HG03442 (cell line): ENCODE measurements at regions not wholly inside any gene's neighbourhood (a gene's known extent, or its start where the extent isn't known, plus 50 kb on each side); places are given as distances from the start of the nearest gene placed in this dataset.
"Not testable (repeated sequence)": the region's sequence is repeated elsewhere in the genome, so short reads cannot be mapped to it uniquely, and the experiment has no call there.

Source experiments
- ATAC-seq: cut with Tn5 transposase; IDR thresholded peaks from one replicate; pipeline ENCODE4 v1.9.1; 2021; ENCODE audit warnings: mild to moderate bottlenecking, moderate library complexity; ENCODE audit not compliant: unreplicated experiment

DNA sequence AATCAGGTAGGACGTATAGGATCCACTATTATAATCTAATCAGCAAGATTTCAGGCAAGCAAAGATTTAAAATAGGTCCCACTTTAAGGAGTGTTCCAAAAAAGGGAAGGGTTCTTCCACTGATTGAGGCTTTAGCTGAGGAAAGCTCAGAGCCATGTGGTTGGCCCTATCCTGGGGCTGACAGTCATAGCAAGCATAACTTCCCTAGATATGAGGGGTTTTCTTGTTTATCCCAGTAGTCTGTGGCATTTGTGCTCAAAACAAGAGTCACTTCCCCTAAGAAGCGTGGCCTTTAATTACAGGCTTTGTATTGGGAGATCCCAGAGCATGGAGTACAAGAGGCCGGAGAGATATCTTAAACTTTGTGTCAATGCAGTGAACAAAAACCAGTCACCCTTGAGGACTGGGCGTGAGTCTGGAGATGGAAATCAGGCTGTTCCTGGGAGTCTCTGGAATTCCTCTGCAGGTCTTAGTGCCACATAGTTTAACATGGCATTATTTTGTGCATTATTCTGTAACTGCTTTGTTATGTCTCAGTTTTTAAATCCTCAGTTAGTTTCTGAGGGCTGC lies 136.9 kb upstream of the FBXO11 start:
- no peak for ATAC-seq

DNA sequence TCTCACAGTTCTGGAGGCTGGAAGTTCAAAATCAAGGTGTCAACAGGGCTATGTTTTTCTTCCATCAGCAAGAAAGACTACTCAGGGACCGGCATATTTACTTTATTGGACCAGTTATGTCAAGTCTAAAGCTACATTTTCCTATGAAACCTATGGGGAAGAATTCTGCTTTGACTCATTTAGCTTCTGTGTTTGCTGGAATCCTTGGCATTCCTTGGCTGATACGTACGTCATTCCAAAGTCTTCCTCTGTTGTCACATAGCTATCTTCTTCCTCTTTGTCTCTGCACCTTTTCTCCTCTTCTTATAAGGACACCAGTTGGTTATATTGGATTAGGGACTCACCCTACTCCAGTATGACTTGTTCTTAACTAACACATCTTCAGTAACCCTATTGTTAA lies 137.4 kb upstream of the FBXO11 start:
- ATAC-seq = no peak

DNA sequence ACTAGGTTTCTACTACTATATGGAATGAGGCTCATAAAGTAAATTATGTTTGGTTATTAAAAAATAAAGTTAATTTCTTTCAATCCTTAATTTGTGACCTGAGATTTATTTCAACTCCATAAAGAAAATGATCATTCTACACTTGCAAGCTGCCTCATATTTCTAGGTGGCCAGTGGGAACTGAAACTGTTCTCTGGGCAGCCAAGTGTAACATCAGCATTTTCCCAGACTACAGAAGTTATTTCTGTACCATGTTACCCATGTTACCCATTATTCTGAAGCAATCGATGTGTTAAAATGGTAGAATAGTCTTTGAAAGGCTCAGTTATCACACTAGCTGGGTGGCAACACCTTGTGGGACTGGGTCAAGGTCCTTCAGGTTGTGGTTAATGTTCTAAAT lies 139.3 kb upstream of the FBXO11 start:
- ATAC-seq = no peak

DNA sequence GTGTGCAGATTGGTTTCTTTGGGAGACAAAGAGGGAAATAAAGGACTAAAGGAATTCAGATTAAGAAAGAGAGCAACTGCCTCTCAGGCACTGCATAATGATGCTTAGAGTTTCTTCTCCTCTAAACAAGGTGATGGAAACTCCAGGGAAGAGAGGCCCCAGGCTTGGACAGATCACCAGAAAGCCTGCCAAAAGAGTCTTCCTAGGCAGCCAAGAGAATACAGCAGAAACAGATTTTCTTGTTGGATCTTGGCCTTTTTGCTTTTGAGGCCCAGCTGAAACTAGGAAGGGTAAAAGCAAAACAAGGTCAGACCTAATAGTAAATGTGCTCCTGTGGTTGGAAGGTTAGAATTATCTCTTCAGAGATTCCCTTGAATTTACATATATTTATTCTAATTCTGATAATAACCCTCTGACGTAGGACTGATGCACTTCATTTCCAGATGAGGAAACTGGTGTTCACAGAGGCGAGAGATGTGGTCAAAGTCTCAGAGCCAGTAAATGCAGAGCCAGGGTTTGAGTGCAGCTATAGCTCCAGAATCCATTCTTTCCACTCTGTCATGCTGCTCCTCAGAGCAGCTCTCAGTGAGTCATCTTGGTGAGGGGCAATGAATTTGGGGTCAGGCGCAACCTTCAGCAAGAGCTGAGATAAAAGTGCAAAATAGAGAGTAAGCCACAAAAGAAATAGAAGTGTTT lies 142.3 kb upstream of the FBXO11 start:
- ATAC-seq = no peak

DNA sequence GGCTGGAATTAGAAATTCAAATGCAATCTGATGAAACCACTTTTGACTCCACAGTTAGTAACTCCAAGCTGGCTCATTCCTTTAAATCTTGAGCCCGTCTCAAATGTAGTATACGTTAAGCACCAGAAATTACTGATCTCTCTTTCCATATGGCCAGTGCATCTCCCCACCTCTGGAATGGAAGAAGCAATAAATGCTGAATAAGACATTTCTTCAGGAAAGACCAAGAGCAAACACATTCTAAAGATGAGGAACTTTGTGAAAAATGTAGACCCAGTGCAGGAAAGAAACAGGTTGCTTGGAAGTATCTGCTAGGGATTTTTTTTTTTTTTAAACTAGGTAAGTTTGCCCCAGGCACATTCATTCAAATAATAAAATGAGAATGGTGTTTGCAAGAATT lies 143.1 kb upstream of the FBXO11 start:
- no peak for ATAC-seq

DNA sequence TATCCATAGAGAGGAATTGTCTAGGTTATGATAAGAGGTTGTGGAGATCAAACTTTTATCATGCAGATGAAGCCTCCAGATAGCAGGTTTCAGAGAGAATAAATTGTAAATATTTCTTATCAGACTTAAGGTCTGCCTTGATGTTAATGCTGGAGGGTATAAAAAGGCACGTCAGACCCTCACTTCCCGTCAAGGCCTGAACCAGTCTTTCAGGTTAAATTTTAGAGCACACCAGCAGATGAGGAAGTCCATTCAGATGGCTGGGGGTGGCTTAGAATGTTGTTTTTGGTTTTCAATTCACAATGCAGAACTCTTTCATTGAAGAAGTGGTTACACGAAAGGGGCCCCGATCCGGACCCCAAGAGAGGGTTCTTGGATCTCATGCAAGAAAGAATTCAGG lies 144.4 kb upstream of the FBXO11 start:
- no peak for ATAC-seq

DNA sequence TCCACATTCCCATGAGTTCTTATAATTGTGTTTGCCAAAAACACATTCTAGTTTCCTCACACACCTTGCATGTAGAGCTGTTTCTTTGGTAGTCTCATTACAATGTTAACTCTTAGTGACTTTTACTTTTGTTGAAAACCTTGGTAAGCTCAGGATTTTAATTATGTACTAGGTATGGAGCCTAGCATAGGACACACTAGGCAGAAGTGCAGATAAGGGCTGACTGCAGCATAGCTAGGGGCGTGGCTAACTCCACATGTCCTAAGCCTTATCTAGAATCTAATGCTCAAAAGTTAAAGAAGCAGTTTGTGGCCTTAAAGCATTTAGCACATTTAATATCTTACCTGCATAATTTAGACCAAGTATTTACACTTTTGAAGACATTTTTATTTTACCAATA lies 153.7 kb upstream of the FBXO11 start:
- no peak for ATAC-seq

DNA sequence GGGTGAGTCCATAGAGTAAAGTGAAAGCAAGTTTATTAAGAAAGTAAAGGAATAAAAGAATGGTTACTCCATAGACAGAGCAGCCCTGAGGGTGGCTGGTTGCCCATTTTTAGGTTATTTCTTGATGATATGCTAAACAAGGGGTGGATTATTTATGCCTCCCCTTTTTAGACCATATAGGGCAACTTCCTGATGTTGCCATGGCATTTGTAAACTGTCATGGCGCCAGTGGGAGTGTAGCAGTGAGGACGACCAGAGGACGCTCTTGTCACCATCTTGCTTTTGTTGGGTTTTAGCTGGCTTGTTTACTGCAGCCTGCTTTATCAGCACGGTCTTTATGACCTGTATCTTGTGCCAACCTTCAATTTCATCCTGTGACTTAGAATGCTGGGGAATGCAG lies 155.4 kb upstream of the FBXO11 start:
- ATAC-seq = not testable (repeated sequence)

DNA sequence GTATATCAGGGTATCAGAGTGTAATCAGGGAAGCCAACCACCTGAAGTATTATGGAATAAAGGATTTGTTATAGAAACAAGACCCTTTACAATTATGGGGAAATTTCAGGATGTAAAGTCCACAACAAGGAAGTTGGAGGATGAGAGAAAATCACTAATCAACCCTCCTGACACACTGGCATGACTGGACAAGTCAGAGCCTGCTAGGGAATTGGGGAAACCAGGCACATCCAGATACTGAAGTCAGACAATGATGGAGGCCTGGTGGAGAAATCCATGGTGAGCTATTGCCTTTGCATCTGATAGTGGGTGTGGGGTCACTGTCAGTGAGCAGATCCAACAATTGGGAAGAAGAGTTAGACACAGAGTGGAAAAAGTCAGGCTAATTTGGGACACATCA lies 158.8 kb upstream of the FBXO11 start:
- ATAC-seq = no peak

DNA sequence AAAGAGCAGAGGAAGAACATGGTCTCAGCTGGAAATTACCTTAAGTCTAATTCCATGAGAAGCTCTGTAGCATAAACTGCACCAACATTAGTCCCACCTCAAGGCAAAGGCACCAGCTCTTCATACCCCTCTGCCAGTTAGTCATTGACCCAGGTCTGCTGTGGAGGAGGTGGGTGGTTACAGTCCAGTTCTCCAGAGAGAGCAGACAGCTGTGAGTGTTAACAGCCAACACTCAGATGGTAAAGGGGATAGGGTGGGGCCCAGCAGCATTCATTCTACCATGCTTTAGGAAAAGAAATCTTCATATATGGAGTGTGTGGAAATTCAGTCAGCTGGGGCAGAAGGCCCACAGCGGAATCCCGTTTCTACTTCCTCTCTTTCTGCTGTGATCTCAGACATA lies 159.7 kb upstream of the FBXO11 start:
- ATAC-seq = no peak

DNA sequence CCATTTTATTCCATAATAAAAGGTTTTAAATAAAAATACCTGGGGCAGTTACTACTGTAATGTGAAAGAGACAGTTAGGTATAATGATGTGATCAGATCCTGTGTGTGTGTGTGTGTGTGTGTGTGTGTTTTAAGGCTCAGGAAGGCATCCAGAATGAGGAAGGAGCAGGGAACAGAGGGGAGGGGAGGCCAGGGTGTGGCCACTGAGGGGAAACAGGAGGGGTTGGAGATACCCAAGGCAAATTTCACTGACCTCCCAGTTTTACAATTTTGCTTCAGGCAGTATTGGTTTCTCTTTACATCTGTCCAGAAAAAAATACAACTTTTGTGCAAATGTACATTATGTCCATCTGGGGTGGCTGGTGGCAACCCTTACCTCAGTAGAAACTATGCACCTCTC lies 163.5 kb upstream of the FBXO11 start:
- no peak for ATAC-seq

DNA sequence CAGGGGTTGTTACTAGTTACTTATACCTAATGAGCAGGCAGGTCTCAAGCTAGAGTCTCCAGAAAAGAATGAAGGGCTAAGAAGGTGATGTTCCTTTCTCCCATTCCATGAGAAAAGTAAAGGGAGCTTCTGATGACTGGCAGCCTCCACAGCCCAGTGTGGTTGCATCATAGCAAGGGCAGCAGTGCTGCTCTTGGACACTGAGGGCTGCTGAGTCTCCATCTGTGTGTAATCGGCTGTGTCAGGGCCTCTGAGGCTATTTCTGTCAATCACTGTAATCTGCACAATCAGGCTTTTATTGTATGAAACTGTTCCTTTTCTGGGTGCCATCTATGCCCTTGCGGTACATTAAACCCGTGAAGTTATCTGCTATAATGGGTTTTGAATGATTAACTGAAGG lies 164.1 kb upstream of the FBXO11 start:
- ATAC-seq = no peak

DNA sequence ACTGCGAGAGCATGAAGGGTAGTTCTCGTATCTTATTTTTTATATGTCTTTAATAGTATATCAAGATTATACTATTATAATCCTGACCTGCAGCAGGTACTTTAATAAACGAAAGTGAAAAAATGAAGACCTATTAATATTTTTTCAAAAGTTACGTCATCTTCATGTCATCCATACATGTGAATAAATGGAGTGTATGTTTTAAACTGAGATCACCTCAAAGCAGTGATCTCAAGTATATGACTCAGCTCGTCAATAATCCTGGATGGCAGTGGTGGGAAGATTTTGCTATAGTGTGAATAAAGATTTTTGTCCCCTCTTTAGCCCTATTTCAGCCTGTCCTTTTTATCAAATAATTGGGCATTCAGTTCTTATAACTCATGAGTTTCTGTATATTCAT lies 166.3 kb upstream of the FBXO11 start:
- ATAC-seq = no peak

DNA sequence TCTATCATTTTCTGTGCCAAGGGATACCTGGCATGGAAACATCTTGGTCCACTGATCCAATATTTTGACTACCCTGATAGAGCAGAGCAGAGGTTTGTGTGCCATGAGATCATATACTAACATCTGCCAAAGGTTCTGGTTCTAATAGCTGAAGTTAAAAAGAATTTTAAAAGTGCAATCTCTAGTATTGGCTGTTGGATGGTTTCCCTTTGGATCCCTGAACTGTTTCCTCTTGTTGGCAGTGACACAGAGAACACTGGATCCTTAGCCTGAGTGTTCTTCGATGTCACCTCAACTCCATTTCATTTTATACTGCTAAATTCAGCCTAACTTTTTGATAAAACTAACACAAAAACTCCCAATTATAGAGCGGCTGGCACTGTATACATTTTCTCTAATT lies 169.3 kb upstream of the FBXO11 start:
- no peak for ATAC-seq

DNA sequence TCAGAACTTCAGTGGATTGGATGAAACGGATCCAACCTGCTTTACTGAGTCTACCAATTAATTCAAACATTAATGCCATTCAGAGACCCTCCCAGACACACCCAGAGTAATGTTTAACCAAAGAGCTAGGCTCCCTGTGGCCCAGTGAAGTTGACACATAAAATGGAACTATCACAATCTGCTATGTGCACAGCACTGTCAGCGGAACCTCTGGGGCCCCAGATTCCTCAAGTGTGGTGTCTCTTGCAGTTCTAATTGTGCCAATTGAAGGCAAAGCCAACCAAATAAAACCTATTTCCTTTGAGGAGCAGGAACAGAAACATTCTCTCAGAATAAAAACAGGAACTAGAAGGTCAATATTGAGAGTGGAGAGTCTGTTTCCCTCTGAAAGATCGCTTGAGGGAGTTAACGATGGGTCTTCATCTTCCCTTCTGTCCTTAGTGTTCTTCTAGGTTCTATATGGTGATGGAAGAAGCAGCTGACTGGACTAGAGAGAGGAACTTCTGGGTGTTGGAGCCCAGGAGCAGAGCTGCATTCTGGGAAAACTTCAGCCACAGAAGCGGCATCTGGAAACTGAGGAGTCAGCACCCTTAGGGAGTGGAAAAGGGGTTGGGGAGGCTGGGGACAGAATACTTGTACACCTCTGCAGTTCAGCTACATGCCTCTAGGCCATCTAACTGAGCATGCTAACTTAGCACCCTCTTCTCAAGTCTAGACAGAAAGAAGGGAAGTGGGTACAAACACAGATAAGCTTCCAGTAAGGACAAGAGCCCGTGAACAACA lies 174.4 kb upstream of the FBXO11 start:
- no peak for ATAC-seq

DNA sequence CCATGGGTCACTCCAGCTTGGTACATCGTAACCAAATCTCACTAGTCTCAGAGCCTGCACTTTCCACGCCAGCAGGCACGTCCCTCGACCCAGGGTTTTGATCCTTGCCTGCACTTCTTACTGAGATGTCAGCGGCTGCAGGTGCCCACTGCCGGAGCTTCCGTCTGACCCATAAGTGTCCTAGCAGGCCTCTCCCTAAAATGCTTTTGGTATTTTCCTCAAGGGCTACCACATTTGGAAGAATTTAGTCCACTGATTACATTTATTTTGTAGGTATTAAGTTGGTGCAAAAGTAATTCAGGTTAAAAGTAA lies 175.0 kb upstream of the FBXO11 start:
- no peak for ATAC-seq

DNA sequence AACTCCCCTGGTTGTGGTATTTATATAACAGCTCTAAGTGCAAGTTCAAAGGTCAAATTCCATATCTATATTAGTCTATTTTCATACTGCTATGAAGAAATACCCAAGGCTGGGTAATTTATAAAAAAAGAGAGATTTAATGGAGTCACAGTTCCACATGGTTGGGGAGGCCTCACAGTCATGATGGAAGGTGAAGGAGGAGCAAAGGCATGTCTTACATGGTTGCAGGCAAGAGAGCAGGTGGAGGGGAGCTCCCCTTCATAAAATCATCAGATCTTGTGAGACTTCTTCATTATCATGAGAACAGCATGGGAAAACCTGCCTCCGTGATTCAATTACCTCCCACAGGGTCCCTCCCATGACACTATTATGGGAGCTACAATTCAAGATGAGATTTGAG lies 179.6 kb upstream of the FBXO11 start:
- ATAC-seq = no peak

DNA sequence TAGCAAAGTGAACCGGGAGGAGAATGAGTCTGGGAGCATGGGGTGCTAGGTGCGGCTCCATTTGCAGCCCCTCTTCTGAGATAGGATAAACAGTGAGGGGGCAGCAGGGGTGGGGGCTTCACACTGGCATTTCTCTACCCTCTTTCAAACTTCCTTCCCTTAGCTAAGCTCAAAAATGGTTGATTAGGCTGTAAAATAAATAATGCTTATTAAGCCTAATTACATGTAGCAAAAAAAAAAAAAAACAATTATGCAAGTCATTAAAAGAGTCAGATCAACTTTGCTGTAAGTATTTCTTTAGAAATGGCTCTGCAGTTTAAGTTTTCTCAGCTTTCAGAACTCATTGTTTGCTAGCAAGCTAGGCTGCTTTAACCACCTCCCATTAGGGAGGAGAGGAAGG lies 182.7 kb upstream of the FBXO11 start:
- ATAC-seq = no peak

DNA sequence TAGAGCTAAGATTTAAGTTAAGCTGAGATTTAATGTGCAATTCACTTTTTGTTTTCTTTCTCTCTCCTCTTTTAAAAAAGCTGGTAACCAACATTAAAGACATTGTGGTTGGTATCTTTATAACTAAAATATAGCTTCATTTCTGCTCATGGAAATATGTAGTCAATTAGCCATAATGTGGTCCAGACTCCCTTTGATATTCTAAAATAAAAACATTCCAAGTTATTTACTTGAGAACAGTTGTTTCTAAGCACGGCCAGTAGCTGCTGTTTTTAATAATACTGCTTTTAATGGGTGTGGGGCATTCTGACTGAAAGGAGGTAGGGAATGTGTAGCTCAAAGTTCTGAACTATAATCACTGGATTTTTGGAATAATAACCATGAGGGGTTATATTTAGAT lies 183.3 kb upstream of the FBXO11 start:
- no peak for ATAC-seq

DNA sequence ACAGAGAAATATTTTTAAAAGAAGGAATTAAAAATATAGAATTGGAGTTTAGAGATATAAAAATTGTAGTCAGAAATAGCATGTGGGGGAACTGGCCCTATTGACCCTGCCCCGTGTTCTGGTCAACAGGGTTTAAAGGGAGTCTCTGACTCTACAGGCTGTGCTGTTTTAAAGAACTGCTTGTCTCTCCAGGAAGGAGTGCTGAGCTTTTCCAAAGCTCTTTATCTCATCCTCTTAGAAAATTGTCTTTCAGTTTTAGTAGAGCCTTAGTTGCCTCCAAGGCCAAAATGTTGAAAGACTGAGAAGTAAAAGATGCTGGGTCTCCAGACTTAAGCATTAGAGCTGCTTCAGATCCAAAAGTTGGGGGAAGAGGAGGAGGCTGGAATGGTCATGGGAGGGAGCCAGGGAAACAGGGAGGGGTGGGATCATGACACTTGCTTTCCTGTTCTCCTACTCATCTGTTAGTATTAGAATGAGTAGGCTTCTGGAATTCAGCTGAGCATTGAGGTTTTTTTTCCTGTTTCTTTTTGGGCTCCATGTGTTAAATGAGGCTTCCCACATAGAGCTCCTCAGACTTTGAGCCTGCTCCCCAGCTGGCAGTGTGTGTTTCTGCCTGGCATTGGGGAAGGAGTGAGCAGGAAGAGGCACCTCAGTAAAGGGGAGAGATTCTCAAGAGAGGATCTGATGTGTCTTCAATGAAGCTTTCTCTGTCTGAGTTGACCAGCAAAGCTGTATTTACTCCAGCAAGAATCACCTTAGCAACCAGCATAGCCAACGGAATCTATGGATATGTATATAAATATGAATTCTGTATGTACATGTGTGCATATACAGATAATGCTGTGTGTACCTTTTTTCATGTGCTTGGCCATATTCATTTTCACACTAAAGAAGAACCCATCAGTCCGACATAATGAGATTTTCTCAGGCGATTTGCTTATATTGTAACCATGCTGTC lies 186.8 kb upstream of the FBXO11 start:
- no peak for ATAC-seq

DNA sequence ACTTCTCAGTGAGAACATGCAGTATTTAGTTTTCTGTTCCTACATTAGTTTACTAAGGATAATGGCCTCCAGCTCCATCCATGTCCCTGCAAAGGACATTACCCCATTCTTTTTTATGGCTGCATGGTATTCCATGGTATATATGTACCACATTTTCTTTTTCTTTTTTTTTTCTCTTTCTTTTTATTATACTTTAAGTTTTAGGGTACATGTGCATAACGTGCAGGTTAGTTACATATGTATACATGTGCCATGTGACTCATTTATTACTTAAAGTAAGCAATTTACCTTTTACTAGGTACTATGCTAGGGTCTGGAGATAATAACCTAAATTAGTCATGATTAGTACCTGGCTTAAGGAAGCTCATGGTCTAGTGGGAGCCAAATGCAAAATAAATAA lies 190.5 kb upstream of the FBXO11 start:
- not testable (repeated sequence) for ATAC-seq
